ENCODE measurements at regions not wholly inside any gene's neighbourhood (a gene's known extent, or its start where the extent isn't known, plus 50 kb on each side); places are given as distances from the start of the nearest gene placed in this dataset.

GRCh38 chr16:6009151-6009550 lies 911.6 kb upstream of the EEF2KMT start:
- Histone ChIP-seq H3K27me3 (ENCODE audit: control insufficient read depth, extremely low read depth, insufficient read depth, low read length) (no peaks in the 10 kb centered on the region), H3K9ac (ENCODE audit: control insufficient read depth, extremely low read depth, insufficient read depth, low read length) (no peak overlapping the region), H4K20me1 (ENCODE audit: control insufficient read depth, extremely low read depth, insufficient read depth, low read length) (no peaks in the 10 kb centered on the region), H3K4me1 (ENCODE audit: control insufficient read depth, extremely low read depth, insufficient read depth, low read length) (no peaks in the 10 kb centered on the region), H3K36me3 (ENCODE audit: control insufficient read depth in 2 of 2, extremely low read depth in 1 of 2, insufficient read depth in 2 of 2, low read length in 2 of 2) (no peaks in the 10 kb centered on the region), H3K27ac (ENCODE audit: control insufficient read depth, insufficient read depth, low read length) (no peak overlapping the region), H3K9me3 (ENCODE audit: control insufficient read depth, low read depth, low read length) (no peaks in the 10 kb centered on the region), H3K4me3 (ENCODE audit: control insufficient read depth in 2 of 3, extremely low read depth in 1 of 3, insufficient read depth in 2 of 3, low read depth in 1 of 3, low read length in 3 of 3) (no peak overlapping the region), H3K79me2 (ENCODE audit: control insufficient read depth, insufficient read depth, low read length) (no peaks in the 10 kb centered on the region), H3K9me1 (ENCODE audit: control insufficient read depth, extremely low read depth, insufficient read depth, low read length) (no peaks in the 10 kb centered on the region), H3K4me2 (ENCODE audit: control insufficient read depth, extremely low read depth, insufficient read depth, low read depth, low read length) (no peak overlapping the region), H2AFZ (ENCODE audit: control insufficient read depth, low read length) (no peak overlapping the region)
- dilution Hi-C loops (cut with MboI; ENCODE audit: extremely low pct_ligation_motif_present, low sequenced_read_pairs) = no loop called here
- DNase-seq (ENCODE audit: low read depth, low spot score) (no peak), FAIRE-seq (no peak)
- TF ChIP-seq CTCF (optimal IDR thresholded peaks at IDR 0.05 in 1 of 3, IDR thresholded peaks at IDR 0.05 in 1 of 3, conservative IDR thresholded peaks at IDR 0.05 in 1 of 3; ENCODE audit: extremely low read depth in 1 of 3, insufficient read depth in 2 of 3, low read length in 3 of 3) (no peak), EZH2 (IDR thresholded peaks at IDR 0.05; ENCODE audit: low read length) (no peak)

DNA sequence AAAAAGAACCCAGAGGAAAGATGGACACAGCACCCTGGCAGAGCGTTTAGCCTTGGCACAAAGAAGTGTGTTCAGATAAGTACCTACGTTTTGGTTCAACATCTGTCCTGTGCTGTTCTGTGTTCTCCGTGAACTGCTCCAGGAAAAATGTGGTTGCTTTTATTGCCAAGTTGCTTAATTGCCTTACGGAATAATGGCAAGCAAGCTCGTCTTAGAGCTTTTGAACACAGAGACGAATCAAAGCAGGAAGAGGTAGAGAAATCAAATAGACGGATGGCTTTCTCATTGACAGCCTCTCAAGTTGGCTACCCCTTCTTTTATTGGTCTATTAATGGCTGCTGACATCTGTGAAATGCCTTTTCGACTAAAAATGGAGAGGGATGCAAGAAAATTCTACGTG lies 911.1 kb upstream of the EEF2KMT start:
- Histone ChIP-seq H3K9ac (ENCODE audit: control insufficient read depth, extremely low read depth, insufficient read depth, low read length) (no peak overlapping the region), H3K9me3 (ENCODE audit: control insufficient read depth, low read depth, low read length) (no peaks in the 10 kb centered on the region), H3K4me3 (ENCODE audit: control insufficient read depth in 2 of 3, extremely low read depth in 1 of 3, insufficient read depth in 2 of 3, low read depth in 1 of 3, low read length in 3 of 3) (no peak overlapping the region), H3K4me2 (ENCODE audit: control insufficient read depth, extremely low read depth, insufficient read depth, low read depth, low read length) (no peak overlapping the region), H3K27me3 (ENCODE audit: control insufficient read depth, extremely low read depth, insufficient read depth, low read length) (no peaks in the 10 kb centered on the region), H3K36me3 (ENCODE audit: control insufficient read depth in 2 of 2, extremely low read depth in 1 of 2, insufficient read depth in 2 of 2, low read length in 2 of 2) (no peaks in the 10 kb centered on the region), H3K27ac (ENCODE audit: control insufficient read depth, insufficient read depth, low read length) (no peak overlapping the region), H3K9me1 (ENCODE audit: control insufficient read depth, extremely low read depth, insufficient read depth, low read length) (no peaks in the 10 kb centered on the region), H3K79me2 (ENCODE audit: control insufficient read depth, insufficient read depth, low read length) (no peaks in the 10 kb centered on the region), H4K20me1 (ENCODE audit: control insufficient read depth, extremely low read depth, insufficient read depth, low read length) (no peaks in the 10 kb centered on the region), H2AFZ (ENCODE audit: control insufficient read depth, low read length) (no peak overlapping the region), H3K4me1 (ENCODE audit: control insufficient read depth, extremely low read depth, insufficient read depth, low read length) (no peaks in the 10 kb centered on the region)
- DNase-seq (ENCODE audit: low read depth, low spot score) (no peak), FAIRE-seq (no peak)
- dilution Hi-C loops (cut with MboI; ENCODE audit: extremely low pct_ligation_motif_present, low sequenced_read_pairs) = no loop called here
- TF ChIP-seq CTCF (optimal IDR thresholded peaks at IDR 0.05 in 1 of 3, IDR thresholded peaks at IDR 0.05 in 1 of 3, conservative IDR thresholded peaks at IDR 0.05 in 1 of 3; ENCODE audit: extremely low read depth in 1 of 3, insufficient read depth in 2 of 3, low read length in 3 of 3) (no peak), EZH2 (IDR thresholded peaks at IDR 0.05; ENCODE audit: low read length) (no peak)

All from keratinocyte (primary cell).